GM19467 (cell line): ENCODE measurements at regions not wholly inside any gene's neighbourhood (a gene's known extent, or its start where the extent isn't known, plus 50 kb on each side); places are given as distances from the start of the nearest gene placed in this dataset.

Experiments used
- ATAC-seq: cut with Tn5 transposase; IDR thresholded peaks from one replicate; pipeline ENCODE4 v1.9.1; 2021; ENCODE audit warnings: mild to moderate bottlenecking, moderate library complexity; ENCODE audit not compliant: unreplicated experiment

- no peak for ATAC-seq
Observed at GRCh38 chr16:77131398-77131797, 59.6 kb upstream of the MON1B start.

GRCh38 chr16:77132051-77132618 lies 58.9 kb upstream of the MON1B start:
- ATAC-seq: no peak

- no peak for ATAC-seq
Observed at GRCh38 chr16:77133706-77134105, 57.3 kb upstream of the MON1B start.

GRCh38 chr16:77137045-77137444 lies 53.9 kb upstream of the MON1B start:
- ATAC-seq: no peak
